Kidney (tissue), 13 donors: ENCODE measurements at regions not wholly inside any gene's neighbourhood (a gene's known extent, or its start where the extent isn't known, plus 50 kb on each side); places are given as distances from the start of the nearest gene placed in this dataset.
A peak's percentile ranks its signal among the peaks of the same experiment; 100 is the strongest.

ENCODE experiments used
- DNase-seq, 5 donors: peaks; one replicate each; pipeline ENCODE4 v3.0.0-alpha.2; 2013 to 2020
- FAIRE-seq: peaks from 2 replicates; lab custom pipeline; 2012; peaks lifted over from hg19 to GRCh38; lab: Jason Lieb, UNC
- H3K27ac ChIP-seq, 2 donors: one replicate each; pipeline ENCODE4 v1.7.0; 2013; ENCODE audit warnings: low read depth in 2 of 2, low read length in 2 of 2, inconsistent platforms in 1 of 2
- H3K27me3 ChIP-seq: one replicate; pipeline ENCODE4 v1.7.1; 2013; ENCODE audit warnings: low read length, inconsistent platforms; ENCODE audit not compliant: control insufficient read depth, insufficient read depth
- H3K36me3 ChIP-seq, 3 donors: one replicate each; pipeline versions ENCODE4 v1.7.0 to v1.7.1; 2013; ENCODE audit warnings: low read length in 3 of 3, control low read depth in 1 of 3, inconsistent platforms in 1 of 3; ENCODE audit not compliant: insufficient read depth in 3 of 3, control insufficient read depth in 2 of 3
- H3K4me1 ChIP-seq, 3 donors: one replicate each; pipeline versions ENCODE4 v1.7.0 to v1.7.1; 2013; ENCODE audit warnings: low read length in 3 of 3, inconsistent platforms in 1 of 3, low read depth in 1 of 3; ENCODE audit not compliant: control insufficient read depth in 2 of 3, insufficient read depth in 2 of 3
- H3K4me3 ChIP-seq, 3 donors: one replicate each; pipeline versions ENCODE4 v1.7.0 to v1.8.1; 2013; ENCODE audit warnings: low read length in 3 of 3, control low read depth in 1 of 3, inconsistent platforms in 1 of 3
- H3K9ac ChIP-seq, 3 donors: one replicate each; pipeline versions ENCODE4 v1.7.0 to v1.7.1; 2013; ENCODE audit warnings: low read length in 3 of 3, control low read depth in 1 of 3, inconsistent platforms in 1 of 3
- H3K9me3 ChIP-seq, 3 donors: one replicate each; pipeline versions ENCODE4 v1.7.0 to v1.7.1; 2013; ENCODE audit warnings: low read length in 3 of 3, control low read depth in 1 of 3, inconsistent platforms in 1 of 3; ENCODE audit not compliant: control insufficient read depth in 2 of 3, insufficient read depth in 1 of 3
- CTCF ChIP-seq: IDR thresholded peaks from 3 replicates; pipeline ENCODE4 v1.5.1; 2012; ENCODE audit warnings: mild to moderate bottlenecking, moderate library complexity, borderline replicate concordance; ENCODE audit not compliant: insufficient read depth; ENCODE audit errors: extremely low read depth
- intact Hi-C: fragments of 100-400 bp; cut with DNase I; formaldehyde crosslinking; loops from one replicate; pipeline ENCODE4 v1.11.1; 2022
- donor health status: control.
- donor health status: control.
- donor health status: control.
- donor health status: control.
- donor health status: control.
- donor health status: DM: yes; HTN: yes; CAD: no.
- donor health status: Normal renal cell carcinoma (clear cell type).

GRCh38 chr10:128614802-128615553 is 488.8 kb upstream of the MKI67 start:
- DNase-seq (no peak), FAIRE-seq (no peak)
- H3K4me3 ChIP-seq = no peak overlapping the region
- no peaks in the 10 kb centered on the region for H3K36me3 ChIP-seq
- no peak overlapping the region for H3K27ac ChIP-seq
- H3K9ac ChIP-seq = no peak overlapping the region
- no peak for TF ChIP-seq CTCF
- no peaks in the 10 kb centered on the region for H3K9me3 ChIP-seq
- no peaks in the 10 kb centered on the region for H3K4me1 ChIP-seq
- intact Hi-C loops = no loop called here
- no peaks in the 10 kb centered on the region for H3K27me3 ChIP-seq

- H3K27me3 ChIP-seq = no peaks in the 10 kb centered on the region
- no peak overlapping the region for H3K27ac ChIP-seq
- H3K9me3 ChIP-seq = no peaks in the 10 kb centered on the region
- H3K4me1 ChIP-seq = no peaks in the 10 kb centered on the region
- FAIRE-seq (no peak), DNase-seq (no peak)
- no peak overlapping the region for H3K9ac ChIP-seq
- TF ChIP-seq CTCF = no peak
- no peaks in the 10 kb centered on the region for H3K36me3 ChIP-seq
- no peak overlapping the region for H3K4me3 ChIP-seq
- intact Hi-C loops = no loop called here
These were observed 491.3 kb upstream of the MKI67 start for GRCh38 chr10:128617532-128617931.

DNA sequence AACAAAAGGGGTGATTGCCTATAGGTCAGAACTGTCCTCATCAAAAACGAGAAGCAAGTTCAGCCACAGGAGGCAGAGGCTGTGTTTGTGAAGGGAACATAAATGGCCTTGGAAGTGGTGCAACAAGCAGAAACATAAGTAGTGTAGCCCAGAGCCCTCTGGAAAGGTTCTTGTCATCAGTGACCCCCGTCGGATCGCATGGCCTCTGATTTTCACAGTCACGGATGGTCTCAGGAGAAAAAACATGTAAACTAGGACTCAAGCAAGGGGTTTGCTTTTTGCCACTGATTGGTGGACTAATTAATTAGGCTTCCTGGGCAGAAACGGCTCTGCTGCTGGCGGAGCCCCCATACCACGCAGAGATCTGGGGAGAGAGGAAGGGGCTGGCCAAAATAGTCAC is 496.5 kb upstream of the MKI67 start:
- no peaks in the 10 kb centered on the region for H3K4me1 ChIP-seq
- H3K9me3 ChIP-seq = no peaks in the 10 kb centered on the region
- intact Hi-C loops = no loop called here
- no peaks in the 10 kb centered on the region for H3K36me3 ChIP-seq
- DNase-seq (peak in 3 of 5 donors; percentile 75 to 82 (median 78)), FAIRE-seq (no peak)
- no peak overlapping the region for H3K4me3 ChIP-seq
- no peak overlapping the region for H3K27ac ChIP-seq
- no peaks in the 10 kb centered on the region for H3K27me3 ChIP-seq
- no peak overlapping the region for H3K9ac ChIP-seq
- TF ChIP-seq CTCF = no peak

GRCh38 chr10:128623776-128624175 is 497.6 kb upstream of the MKI67 start:
- DNase-seq (peak in 2 of 5 donors; percentile 12 to 17), FAIRE-seq (no peak)
- no peaks in the 10 kb centered on the region for H3K9me3 ChIP-seq
- no peaks in the 10 kb centered on the region for H3K36me3 ChIP-seq
- no peak overlapping the region for H3K4me3 ChIP-seq
- intact Hi-C loops = no loop called here
- H3K4me1 ChIP-seq = no peaks in the 10 kb centered on the region
- no peak for TF ChIP-seq CTCF
- no peak overlapping the region for H3K27ac ChIP-seq
- H3K27me3 ChIP-seq = no peaks in the 10 kb centered on the region
- no peak overlapping the region for H3K9ac ChIP-seq
